HUES6 (cell line): ENCODE measurements at regions not wholly inside any gene's neighbourhood (a gene's known extent, or its start where the extent isn't known, plus 50 kb on each side); places are given as distances from the start of the nearest gene placed in this dataset.

Source experiments
- H3K27ac ChIP-seq: 2 replicates; pipeline ENCODE4 v1.7.0; 2013; ENCODE audit warnings: low read depth, mild to moderate bottlenecking, low read length, inconsistent platforms
- H3K27me3 ChIP-seq: 2 replicates; pipeline ENCODE4 v1.6.1; 2013; ENCODE audit warnings: low read length; ENCODE audit not compliant: control insufficient read depth, insufficient read depth
- H3K36me3 ChIP-seq: 2 replicates; pipeline ENCODE4 v1.6.1; 2013; ENCODE audit warnings: low read length; ENCODE audit not compliant: control insufficient read depth, insufficient read depth
- H3K4me1 ChIP-seq: 2 replicates; pipeline ENCODE4 v1.6.1; 2013; ENCODE audit warnings: low read length; ENCODE audit not compliant: control insufficient read depth, insufficient read depth
- H3K4me3 ChIP-seq: 2 replicates; pipeline ENCODE4 v1.5.1; 2013; ENCODE audit warnings: low read depth, low read length
- H3K9ac ChIP-seq: one replicate; pipeline ENCODE4 v1.6.1; 2013; ENCODE audit warnings: mild to moderate bottlenecking, low read length
- H3K9me3 ChIP-seq: 2 replicates; pipeline ENCODE4 v1.6.1; 2013; ENCODE audit warnings: low read depth, low read length; ENCODE audit not compliant: control insufficient read depth, insufficient read depth

GRCh38 chr1:73604211-73604610, 593.8 kb downstream of the LRRIQ3 start:
- no peak overlapping the region for H3K4me3 ChIP-seq
- no peaks in the 10 kb centered on the region for H3K27me3 ChIP-seq
- peaks cover 20% of the 10 kb centered on the region for H3K4me1 ChIP-seq
- H3K9ac ChIP-seq = no peak overlapping the region
- H3K9me3 ChIP-seq = peaks cover 10% of the 10 kb centered on the region; the same call in 1 of the 2 replicates
- H3K36me3 ChIP-seq = no peaks in the 10 kb centered on the region
- H3K27ac ChIP-seq = no peak overlapping the region

GRCh38 chr1:73593804-73594203, 604.2 kb downstream of the LRRIQ3 start:
- Histone ChIP-seq H3K27me3 (no peaks in the 10 kb centered on the region), H3K36me3 (no peaks in the 10 kb centered on the region), H3K9ac (peak overlapping the region; percentile 18), H3K4me3 (no peak overlapping the region), H3K27ac (peak overlapping the region; percentile 80), H3K9me3 (no peaks in the 10 kb centered on the region), H3K4me1 (peaks cover 15% of the 10 kb centered on the region)

GRCh38 chr1:73593364-73593763, 604.6 kb downstream of the LRRIQ3 start:
- H3K27ac ChIP-seq = peak overlapping the region; percentile 80
- H3K36me3 ChIP-seq = no peaks in the 10 kb centered on the region
- 0 out of 2 replicates have a peak, but pooled peaks cover under 1% of the 10 kb centered on the region for H3K9me3 ChIP-seq
- peaks cover 15% of the 10 kb centered on the region for H3K4me1 ChIP-seq
- no peaks in the 10 kb centered on the region for H3K27me3 ChIP-seq
- no peak overlapping the region for H3K4me3 ChIP-seq
- H3K9ac ChIP-seq = peak overlapping the region; percentile 18

GRCh38 chr1:73587080-73587479, 610.9 kb downstream of the LRRIQ3 start:
- H3K9me3 ChIP-seq = 0 out of 2 replicates have a peak, but pooled peaks cover 2% of the 10 kb centered on the region
- H3K27me3 ChIP-seq = no peaks in the 10 kb centered on the region
- no peak overlapping the region for H3K27ac ChIP-seq
- no peaks in the 10 kb centered on the region for H3K36me3 ChIP-seq
- H3K4me3 ChIP-seq = no peak overlapping the region
- H3K4me1 ChIP-seq = no peaks in the 10 kb centered on the region
- H3K9ac ChIP-seq = no peak overlapping the region

- H3K9me3 ChIP-seq = peaks cover 22% of the 10 kb centered on the region; the same call in 1 of the 2 replicates
- no peak overlapping the region for H3K4me3 ChIP-seq
- H3K27me3 ChIP-seq = no peaks in the 10 kb centered on the region
- no peaks in the 10 kb centered on the region for H3K4me1 ChIP-seq
- H3K27ac ChIP-seq = no peak overlapping the region
- no peak overlapping the region for H3K9ac ChIP-seq
- H3K36me3 ChIP-seq = no peaks in the 10 kb centered on the region
Measured at GRCh38 chr1:73577206-73577605, 620.8 kb downstream of the LRRIQ3 start.

- Histone ChIP-seq H3K4me1 (no peaks in the 10 kb centered on the region), H3K9ac (no peak overlapping the region), H3K4me3 (no peak overlapping the region), H3K9me3 (peaks cover 18% of the 10 kb centered on the region; the same call in 1 of the 2 replicates), H3K36me3 (no peaks in the 10 kb centered on the region), H3K27me3 (no peaks in the 10 kb centered on the region), H3K27ac (no peak overlapping the region)
Measured at GRCh38 chr1:73576083-73576482, 621.9 kb downstream of the LRRIQ3 start.

GRCh38 chr1:73564294-73564693, 633.7 kb downstream of the LRRIQ3 start:
- Histone ChIP-seq H3K9ac (no peak overlapping the region), H3K4me3 (no peak overlapping the region), H3K9me3 (peaks cover 15% of the 10 kb centered on the region; the same call in 1 of the 2 replicates), H3K27me3 (no peaks in the 10 kb centered on the region), H3K27ac (0 out of 2 replicates have a peak overlapping the region, but pooled peaks have one; percentile 3), H3K36me3 (no peaks in the 10 kb centered on the region), H3K4me1 (no peaks in the 10 kb centered on the region)

GRCh38 chr1:73556270-73556669, 641.7 kb downstream of the LRRIQ3 start:
- H3K4me3 ChIP-seq = no peak overlapping the region
- no peaks in the 10 kb centered on the region for H3K36me3 ChIP-seq
- no peak overlapping the region for H3K9ac ChIP-seq
- H3K27me3 ChIP-seq = no peaks in the 10 kb centered on the region
- no peaks in the 10 kb centered on the region for H3K4me1 ChIP-seq
- peaks cover 36% of the 10 kb centered on the region for H3K9me3 ChIP-seq
- H3K27ac ChIP-seq = no peak overlapping the region

GRCh38 chr1:73537400-73537799, 660.6 kb downstream of the LRRIQ3 start:
- Histone ChIP-seq H3K4me1 (no peaks in the 10 kb centered on the region), H3K9me3 (peaks cover 4% of the 10 kb centered on the region; the same call in 1 of the 2 replicates), H3K27ac (no peak overlapping the region), H3K9ac (no peak overlapping the region), H3K27me3 (no peaks in the 10 kb centered on the region), H3K4me3 (no peak overlapping the region), H3K36me3 (no peaks in the 10 kb centered on the region)

GRCh38 chr1:73517603-73518191, 680.3 kb downstream of the LRRIQ3 start:
- H3K9ac ChIP-seq = no peak overlapping the region
- H3K9me3 ChIP-seq = no peaks in the 10 kb centered on the region
- no peaks in the 10 kb centered on the region for H3K36me3 ChIP-seq
- no peak overlapping the region for H3K27ac ChIP-seq
- H3K4me1 ChIP-seq = no peaks in the 10 kb centered on the region
- no peaks in the 10 kb centered on the region for H3K27me3 ChIP-seq
- H3K4me3 ChIP-seq = no peak overlapping the region

- Histone ChIP-seq H3K4me3 (no peak overlapping the region), H3K9ac (no peak overlapping the region), H3K4me1 (no peaks in the 10 kb centered on the region), H3K9me3 (no peaks in the 10 kb centered on the region), H3K36me3 (no peaks in the 10 kb centered on the region), H3K27ac (no peak overlapping the region), H3K27me3 (no peaks in the 10 kb centered on the region)
Measured at GRCh38 chr1:73516451-73516850, 681.5 kb downstream of the LRRIQ3 start.
